BE2C (cell line): ENCODE measurements at regions not wholly inside any gene's neighbourhood (a gene's known extent, or its start where the extent isn't known, plus 50 kb on each side); places are given as distances from the start of the nearest gene placed in this dataset.
"Not testable (repeated sequence)": the region's sequence is repeated elsewhere in the genome, so short reads cannot be mapped to it uniquely, and the experiment has no call there.

Experiments
- DNase-seq: peaks from one replicate; pipeline ENCODE4 v3.0.0-alpha.2; 2020
- H3K27me3 ChIP-seq: fragments of 250-450 bp; sonication (Bioruptor Pico); 2 replicates; pipeline ENCODE4 v1.5.1; 2020; ENCODE audit warnings: mild to moderate bottlenecking
- H3K36me3 ChIP-seq: fragments of 250-450 bp; sonication (Bioruptor Pico); 2 replicates; pipeline ENCODE4 v1.5.1; 2020; ENCODE audit warnings: mild to moderate bottlenecking
- H3K4me1 ChIP-seq: fragments of 250-450 bp; sonication (Bioruptor Pico); 2 replicates; pipeline ENCODE4 v1.5.1; 2020
- H3K4me3 ChIP-seq: 2 replicates; pipeline ENCODE4 v1.5.1; 2011; ENCODE audit warnings: low read depth, low read length
- H3K9me3 ChIP-seq: fragments of 250-450 bp; sonication (Bioruptor Pico); 2 replicates; pipeline ENCODE4 v1.5.1; 2020
- TF ChIP-seq, protein P1 (sequence below): IDR thresholded peaks from 2 replicates; pipeline ENCODE4 v1.5.1; 2012; ENCODE audit warnings: mild to moderate bottlenecking, low read depth, low read length

GRCh38 chrX:128800138-128800537 is 723.2 kb downstream of the SMARCA1 start:
- Histone ChIP-seq H3K4me1 (no peaks in the 10 kb centered on the region), H3K27me3 (no peaks in the 10 kb centered on the region), H3K36me3 (no peaks in the 10 kb centered on the region), H3K4me3 (no peak overlapping the region), H3K9me3 (no peaks in the 10 kb centered on the region)
- DNase-seq = no peak
- TF ChIP-seq, protein P1, sequence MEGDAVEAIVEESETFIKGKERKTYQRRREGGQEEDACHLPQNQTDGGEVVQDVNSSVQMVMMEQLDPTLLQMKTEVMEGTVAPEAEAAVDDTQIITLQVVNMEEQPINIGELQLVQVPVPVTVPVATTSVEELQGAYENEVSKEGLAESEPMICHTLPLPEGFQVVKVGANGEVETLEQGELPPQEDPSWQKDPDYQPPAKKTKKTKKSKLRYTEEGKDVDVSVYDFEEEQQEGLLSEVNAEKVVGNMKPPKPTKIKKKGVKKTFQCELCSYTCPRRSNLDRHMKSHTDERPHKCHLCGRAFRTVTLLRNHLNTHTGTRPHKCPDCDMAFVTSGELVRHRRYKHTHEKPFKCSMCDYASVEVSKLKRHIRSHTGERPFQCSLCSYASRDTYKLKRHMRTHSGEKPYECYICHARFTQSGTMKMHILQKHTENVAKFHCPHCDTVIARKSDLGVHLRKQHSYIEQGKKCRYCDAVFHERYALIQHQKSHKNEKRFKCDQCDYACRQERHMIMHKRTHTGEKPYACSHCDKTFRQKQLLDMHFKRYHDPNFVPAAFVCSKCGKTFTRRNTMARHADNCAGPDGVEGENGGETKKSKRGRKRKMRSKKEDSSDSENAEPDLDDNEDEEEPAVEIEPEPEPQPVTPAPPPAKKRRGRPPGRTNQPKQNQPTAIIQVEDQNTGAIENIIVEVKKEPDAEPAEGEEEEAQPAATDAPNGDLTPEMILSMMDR = peak; percentile 50

DNA sequence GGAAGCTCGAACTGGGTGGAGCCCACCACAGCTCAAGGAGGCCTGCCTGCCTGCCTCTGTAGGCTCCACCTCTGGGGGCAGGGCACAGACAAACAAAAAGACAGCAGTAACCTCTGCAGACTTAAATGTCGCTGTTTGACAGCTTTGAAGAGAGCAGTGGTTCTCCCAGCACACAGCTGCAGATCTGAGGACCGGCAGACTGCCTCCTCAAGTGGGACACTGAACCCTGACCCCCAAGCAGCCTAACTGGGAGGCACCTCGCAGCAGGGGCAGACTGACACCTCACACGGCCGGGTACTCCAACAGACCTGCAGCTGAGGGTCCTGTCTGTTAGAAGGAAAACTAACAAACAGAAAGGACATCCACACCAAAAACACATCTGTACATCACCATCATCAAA is 730.9 kb upstream of the ACTRT1 start:
- DNase-seq, H3K4me1 ChIP-seq, H3K4me3 ChIP-seq, H3K36me3 ChIP-seq, H3K27me3 ChIP-seq, H3K9me3 ChIP-seq: not testable (repeated sequence)

DNA sequence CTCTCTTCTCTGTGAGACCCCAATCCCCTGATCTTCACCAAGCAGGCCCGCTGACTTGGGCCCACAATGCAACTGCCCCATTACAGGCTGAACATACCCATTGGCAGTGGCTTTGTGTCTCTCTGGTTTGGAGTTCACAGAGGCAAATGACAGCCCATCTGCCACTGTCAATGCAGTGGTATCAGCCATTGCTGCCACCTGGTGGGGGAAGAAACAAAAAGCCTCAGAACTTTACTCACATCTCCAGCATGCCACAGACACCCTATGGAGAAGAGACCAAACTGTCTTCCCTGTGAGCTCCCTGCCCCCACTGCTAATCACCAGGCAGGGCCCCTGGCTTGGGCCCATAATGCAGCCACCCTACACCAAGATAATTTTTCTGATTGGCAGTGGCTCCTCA is 729.3 kb upstream of the ACTRT1 start:
- Histone ChIP-seq H3K36me3 (no peaks in the 10 kb centered on the region), H3K9me3 (no peaks in the 10 kb centered on the region), H3K4me3 (no peak overlapping the region), H3K27me3 (no peaks in the 10 kb centered on the region), H3K4me1 (peaks cover 5% of the 10 kb centered on the region)
- DNase-seq = peak; percentile 72
- TF ChIP-seq, protein P1 = peak; percentile 69

DNA sequence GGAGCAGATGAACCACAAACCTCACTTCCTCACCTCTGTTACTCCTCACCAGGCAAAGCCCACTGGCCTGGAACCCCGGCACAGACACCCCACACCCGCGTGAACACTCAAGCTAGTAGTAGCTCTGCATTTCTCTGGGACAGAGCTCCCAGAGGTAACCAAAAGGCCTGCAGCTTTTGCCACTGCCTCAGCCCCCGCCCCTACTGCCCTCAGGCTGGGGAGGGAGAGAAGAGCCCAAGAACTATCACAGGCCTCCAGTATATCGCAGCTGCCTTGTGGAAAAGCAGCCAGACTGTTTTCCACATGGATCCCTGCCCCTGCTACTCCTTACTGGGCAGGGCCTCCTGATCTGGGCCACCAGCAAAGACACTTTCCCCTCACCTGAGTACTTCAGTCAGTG is 728.7 kb upstream of the ACTRT1 start:
- Histone ChIP-seq H3K36me3 (no peaks in the 10 kb centered on the region), H3K4me3 (no peak overlapping the region), H3K9me3 (no peaks in the 10 kb centered on the region), H3K27me3 (no peaks in the 10 kb centered on the region), H3K4me1 (peaks cover 5% of the 10 kb centered on the region)
- peak; percentile 13 for DNase-seq
- TF ChIP-seq, protein P1 = no peak

DNA sequence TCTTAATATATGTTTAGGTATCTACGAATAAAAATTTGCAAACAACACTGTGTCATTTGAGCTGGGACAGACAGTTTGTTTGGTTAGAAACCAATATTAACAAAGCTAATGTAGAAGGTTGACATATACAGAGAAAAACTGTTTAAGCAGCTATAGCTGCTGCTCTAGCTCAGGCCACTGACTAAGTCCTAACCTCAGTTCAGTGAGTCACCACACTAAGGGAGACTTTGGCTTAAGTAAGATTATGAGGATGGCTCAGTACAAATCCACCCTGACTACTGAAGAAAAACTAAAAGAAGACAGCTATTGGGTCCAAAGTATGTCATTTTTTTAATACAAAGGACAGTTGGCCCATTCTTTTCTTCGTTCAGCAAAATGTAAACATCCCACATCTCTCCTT is 717.3 kb upstream of the ACTRT1 start:
- no peaks in the 10 kb centered on the region for H3K9me3 ChIP-seq
- DNase-seq = no peak
- TF ChIP-seq, protein P1 = no peak

GRCh38 chrX:128759745-128760144 is 707.5 kb upstream of the ACTRT1 start:
- no peaks in the 10 kb centered on the region for H3K27me3 ChIP-seq
- no peaks in the 10 kb centered on the region for H3K4me1 ChIP-seq
- H3K4me3 ChIP-seq = no peak overlapping the region
- TF ChIP-seq, protein P1 = no peak
- no peak for DNase-seq
- H3K36me3 ChIP-seq = no peaks in the 10 kb centered on the region
- H3K9me3 ChIP-seq = no peaks in the 10 kb centered on the region

More for the DNA sequence above, 717.3 kb upstream of the ACTRT1 start:
- Histone ChIP-seq H3K36me3 (no peaks in the 10 kb centered on the region), H3K4me3 (no peak overlapping the region), H3K4me1 (no peaks in the 10 kb centered on the region), H3K27me3 (no peaks in the 10 kb centered on the region)

GRCh38 chrX:128759177-128759576 is 707.0 kb upstream of the ACTRT1 start:
- Histone ChIP-seq H3K36me3 (no peaks in the 10 kb centered on the region), H3K4me1 (no peaks in the 10 kb centered on the region), H3K9me3 (no peaks in the 10 kb centered on the region), H3K27me3 (no peaks in the 10 kb centered on the region), H3K4me3 (no peak overlapping the region)
- DNase-seq = no peak
- TF ChIP-seq, protein P1 = no peak
